CD4-positive, alpha-beta T cell (primary cell): ENCODE measurements at regions not wholly inside any gene's neighbourhood (a gene's known extent, or its start where the extent isn't known, plus 50 kb on each side); places are given as distances from the start of the nearest gene placed in this dataset.

ENCODE experiments used
- ATAC-seq: fragments of 200-7000 bp; cut with Tn5 transposase; one replicate; pipeline ENCODE4 v1.10.0; 2022; ENCODE audit warnings: mild to moderate bottlenecking; ENCODE audit not compliant: poor library complexity
- CTCF ChIA-PET: fragments of 350-600 bp; sonication (Branson Sonifier 250); formaldehyde crosslinking; loops from one replicate; lab custom pipeline; 2021; ENCODE audit warnings: antibody characterized with exemption, inconsistent platforms; lab: Charles Lee
- POLR2A ChIA-PET: fragments of 350-600 bp; sonication (Branson Sonifier 250); formaldehyde crosslinking; loops from one replicate; lab custom pipeline; 2021; ENCODE audit warnings: antibody characterized with exemption, inconsistent platforms; lab: Charles Lee
- DNase-seq, 14 experiments: peaks; one replicate each; pipeline ENCODE4 v3.0.0-alpha.2; 2013 to 2020; ENCODE audit warnings: mixed read lengths in 2 of 14
- H3K27ac ChIP-seq, 2 donors: one replicate each; pipeline versions ENCODE4 v1.5.1 to v1.7.0; 2013; ENCODE audit warnings: low read length in 2 of 2, low read depth in 1 of 2, mild to moderate bottlenecking in 1 of 2
- H3K27me3 ChIP-seq, 2 experiments: 1 replicate in 1 of 2; 2 replicates in 1 of 2; pipeline versions ENCODE4 v1.6.1 to v1.7.0; 2013; ENCODE audit warnings: low read length in 2 of 2, control low read depth in 1 of 2, mild to moderate bottlenecking in 1 of 2, moderate library complexity in 1 of 2; ENCODE audit not compliant: insufficient read depth in 2 of 2, control insufficient read depth in 1 of 2
- H3K36me3 ChIP-seq: one replicate; pipeline ENCODE4 v1.6.1; 2013; ENCODE audit warnings: low read length, control low read depth; ENCODE audit not compliant: insufficient read depth
- H3K4me1 ChIP-seq: one replicate; pipeline ENCODE4 v1.6.1; 2013; ENCODE audit warnings: low read length, control low read depth; ENCODE audit not compliant: insufficient read depth
- H3K4me3 ChIP-seq: one replicate; pipeline ENCODE4 v1.5.1; 2013; ENCODE audit warnings: mild to moderate bottlenecking, low read length, moderate library complexity
- H3K9me3 ChIP-seq, 2 experiments: 1 replicate in 1 of 2; 2 replicates in 1 of 2; pipeline versions ENCODE4 v1.6.1 to v1.7.0; 2013; ENCODE audit warnings: low read length in 2 of 2, mild to moderate bottlenecking in 2 of 2, control low read depth in 1 of 2, moderate library complexity in 1 of 2; ENCODE audit not compliant: control insufficient read depth in 1 of 2, insufficient read depth in 1 of 2
- H3K27ac Mint-ChIP-seq: one replicate; pipeline ENCODE4 v1.8.0; 2020; ENCODE audit warnings: mixed read lengths
- H3K27me3 Mint-ChIP-seq: one replicate; pipeline ENCODE4 v1.8.0; 2021; ENCODE audit warnings: mixed read lengths
- H3K36me3 Mint-ChIP-seq: one replicate; pipeline ENCODE4 v1.8.0; 2021; ENCODE audit warnings: low read depth, mixed read lengths
- H3K4me1 Mint-ChIP-seq: one replicate; pipeline ENCODE4 v1.8.0; 2021; ENCODE audit warnings: low read depth, mixed read lengths
- H3K4me3 Mint-ChIP-seq: one replicate; pipeline ENCODE4 v1.8.0; 2020; ENCODE audit warnings: mild to moderate bottlenecking, mixed read lengths
- H3K9me3 Mint-ChIP-seq: one replicate; pipeline ENCODE4 v1.8.0; 2020; ENCODE audit warnings: mixed read lengths
- CTCF ChIP-seq: fragments of 200-600 bp; IDR thresholded peaks from one replicate; pipeline ENCODE4 v1.8.0; 2022; ENCODE audit warnings: antibody characterized with exemption, mild to moderate bottlenecking
- intact Hi-C, 2 experiments: fragments of 100-400 bp; cut with DNase I in 1 of 2; cut with micrococcal nuclease in 1 of 2; formaldehyde crosslinking; loops; one replicate each; pipeline versions ENCODE4 v1.15.1 to v1.9.0; 2023 to 2025; cut with DNase I, micrococcal nuclease

- Histone ChIP-seq H3K27me3 (no peaks in the 10 kb centered on the region), H3K36me3 (no peaks in the 10 kb centered on the region), H3K27ac (no peak overlapping the region), H3K9me3 (peaks cover 0 to 1% of the 10 kb centered on the region in 2 experiments), H3K4me3 (no peak overlapping the region), H3K4me1 (no peaks in the 10 kb centered on the region)
- H3K4me3 Mint-ChIP-seq, result no peak overlapping the region
- CTCF ChIA-PET, result no interaction called here
- ATAC-seq (no peak), DNase-seq (no peak)
- H3K27me3 Mint-ChIP-seq, result no peaks in the 10 kb centered on the region
- no peaks in the 10 kb centered on the region for H3K4me1 Mint-ChIP-seq
- peaks cover 17% of the 10 kb centered on the region for H3K9me3 Mint-ChIP-seq
- intact Hi-C loops, result no loop called here
- no peaks in the 10 kb centered on the region for H3K36me3 Mint-ChIP-seq
- POLR2A ChIA-PET, result no interaction called here
- no peak overlapping the region for H3K27ac Mint-ChIP-seq
- TF ChIP-seq CTCF, result no peak
These were observed 316.2 kb upstream of the CXADR start for GRCh38 chr21:17196623-17197022.

GRCh38 chr21:17197996-17198395 is 314.8 kb upstream of the CXADR start:
- no peaks in the 10 kb centered on the region for H3K27me3 ChIP-seq
- ChIA-PET CTCF (no interaction called here), POLR2A (no interaction called here)
- peaks cover 16% of the 10 kb centered on the region for H3K9me3 Mint-ChIP-seq
- H3K36me3 Mint-ChIP-seq, result no peaks in the 10 kb centered on the region
- H3K36me3 ChIP-seq, result no peaks in the 10 kb centered on the region
- no peak overlapping the region for H3K27ac Mint-ChIP-seq
- no peak overlapping the region for H3K4me3 ChIP-seq
- intact Hi-C loops, result no loop called here
- H3K4me1 Mint-ChIP-seq, result no peaks in the 10 kb centered on the region
- ATAC-seq (no peak), DNase-seq (no peak)
- H3K4me3 Mint-ChIP-seq, result no peak overlapping the region
- no peak for TF ChIP-seq CTCF
- no peak overlapping the region for H3K27ac ChIP-seq
- H3K9me3 ChIP-seq, result no peaks in the 10 kb centered on the region
- no peaks in the 10 kb centered on the region for H3K4me1 ChIP-seq
- no peaks in the 10 kb centered on the region for H3K27me3 Mint-ChIP-seq

GRCh38 chr21:17200250-17200649 is 312.6 kb upstream of the CXADR start:
- no peaks in the 10 kb centered on the region for H3K4me1 ChIP-seq
- ChIA-PET CTCF (no interaction called here), POLR2A (no interaction called here)
- H3K4me3 ChIP-seq, result no peak overlapping the region
- Mint-ChIP-seq H3K4me1 (no peaks in the 10 kb centered on the region), H3K36me3 (no peaks in the 10 kb centered on the region), H3K27me3 (no peaks in the 10 kb centered on the region), H3K27ac (no peak overlapping the region), H3K9me3 (peaks cover 9% of the 10 kb centered on the region), H3K4me3 (no peak overlapping the region)
- no peak for DNase-seq
- no peaks in the 10 kb centered on the region for H3K27me3 ChIP-seq
- intact Hi-C loops, result no loop called here
- no peak for ATAC-seq
- no peak overlapping the region for H3K27ac ChIP-seq
- no peaks in the 10 kb centered on the region for H3K36me3 ChIP-seq
- no peak for TF ChIP-seq CTCF
- no peaks in the 10 kb centered on the region for H3K9me3 ChIP-seq
